Neural cell (in vitro differentiated cells): ENCODE measurements at regions not wholly inside any gene's neighbourhood (a gene's known extent, or its start where the extent isn't known, plus 50 kb on each side); places are given as distances from the start of the nearest gene placed in this dataset.

ENCODE experiments used
- CTCF ChIP-seq: fragments of 450-650 bp; IDR thresholded peaks from 2 replicates; pipeline ENCODE4 v1.5.1; 2014; ENCODE audit warnings: antibody characterized with exemption, mild to moderate bottlenecking, moderate library complexity; ENCODE audit not compliant: poor library complexity, severe bottlenecking
- EZH2 ChIP-seq: fragments of 200-600, 300-800 bp; shearing (Covaris generic), sonication (generic); IDR thresholded peaks from 2 replicates; pipeline ENCODE4 v1.6.1; 2014; ENCODE audit warnings: antibody characterized with exemption, low read length, borderline replicate concordance, mild to moderate bottlenecking; ENCODE audit not compliant: insufficient read depth, poor library complexity, severe bottlenecking
- MXI1 ChIP-seq: fragments of 450-650 bp; conservative IDR thresholded peaks from 2 replicates; pipeline ENCODE4 v1.6.1; 2014; ENCODE audit warnings: antibody characterized with exemption, mild to moderate bottlenecking; ENCODE audit not compliant: poor library complexity, severe bottlenecking
- POLR2AphosphoS5 ChIP-seq: IDR thresholded peaks from 2 replicates; pipeline ENCODE4 v1.6.1; 2012
- REST ChIP-seq: IDR thresholded peaks from 2 replicates; pipeline ENCODE4 v1.6.1; 2012; ENCODE audit warnings: borderline replicate concordance

- no peak for TF ChIP-seq POLR2AphosphoS5
- TF ChIP-seq CTCF = no peak
- TF ChIP-seq EZH2 = no peak
- no peak for TF ChIP-seq REST
- TF ChIP-seq MXI1 = no peak
These were observed 129.7 kb downstream of the HS3ST1 start for GRCh38 chr4:11299016-11299415.
